H1 (cell line): ENCODE measurements at regions not wholly inside any gene's neighbourhood (a gene's known extent, or its start where the extent isn't known, plus 50 kb on each side); places are given as distances from the start of the nearest gene placed in this dataset.

ENCODE experiments used
- CTCF ChIA-PET: fragments of 300-600 bp; sonication (Branson Sonifier 250); formaldehyde crosslinking; loops from one replicate; lab custom pipeline; 2021; ENCODE audit not compliant: partially characterized antibody; lab: Charles Lee
- POLR2A ChIA-PET: fragments of 300-600 bp; sonication (Branson Sonifier 250); formaldehyde crosslinking; loops from one replicate; lab custom pipeline; 2021; ENCODE audit warnings: inconsistent platforms; ENCODE audit not compliant: partially characterized antibody; lab: Charles Lee
- DNase-seq, 2 experiments: peaks; one replicate each; pipeline versions ENCODE4 v3.0.0 to v3.0.0-alpha.2; 2010 to 2022; ENCODE audit warnings: low spot score in 2 of 2, low read depth in 1 of 2, mixed read lengths in 1 of 2
- FAIRE-seq: peaks from 2 replicates; lab custom pipeline; 2011; peaks lifted over from hg19 to GRCh38; lab: Jason Lieb, UNC
- H2AFZ ChIP-seq: 2 replicates; pipeline ENCODE4 v1.8.1; 2012; ENCODE audit warnings: low read length, inconsistent platforms
- H2AK5ac ChIP-seq: 2 replicates; pipeline ENCODE4 v1.6.1; 2013; ENCODE audit warnings: low read depth, low read length
- H2BK120ac ChIP-seq: replicated peaks from 2 replicates; pipeline ENCODE3; 2013; ENCODE audit warnings: low read depth, low read length, inconsistent platforms
- H2BK12ac ChIP-seq: 2 replicates; pipeline ENCODE4 v1.6.1; 2013; ENCODE audit warnings: low read depth, low read length
- H2BK15ac ChIP-seq: 2 replicates; pipeline ENCODE4 v1.6.1; 2013; ENCODE audit warnings: low read length
- H2BK20ac ChIP-seq: 2 replicates; pipeline ENCODE4 v1.6.1; 2013; ENCODE audit warnings: low read length
- H2BK5ac ChIP-seq: 2 replicates; pipeline ENCODE4 v1.6.1; 2013; ENCODE audit warnings: low read depth, low read length
- H3K14ac ChIP-seq: 2 replicates; pipeline ENCODE4 v1.6.1; 2013; ENCODE audit warnings: inconsistent platforms; ENCODE audit not compliant: insufficient read length
- H3K18ac ChIP-seq: 2 replicates; pipeline ENCODE4 v1.6.1; 2013; ENCODE audit warnings: low read length; ENCODE audit errors: extremely low read depth
- H3K23ac ChIP-seq: 2 replicates; pipeline ENCODE4 v1.6.1; 2013; ENCODE audit warnings: inconsistent platforms; ENCODE audit not compliant: insufficient read length
- H3K23me2 ChIP-seq: 2 replicates; pipeline ENCODE4 v1.6.1; 2013; ENCODE audit warnings: low read depth, low read length
- H3K27ac ChIP-seq: 2 replicates; pipeline ENCODE4 v1.6.1; 2011; ENCODE audit warnings: low read depth, low read length, inconsistent platforms
- H3K27me3 ChIP-seq, 4 experiments: replicated peaks in 1 of 4; 1 replicate in 1 of 4; 2 replicates in 3 of 4; pipeline versions ENCODE4 v1.6.1 to v1.8.1; 2011 to 2013; ENCODE audit warnings: low read length in 3 of 4, mild to moderate bottlenecking in 3 of 4, inconsistent platforms in 2 of 4, mixed read lengths in 2 of 4, moderate library complexity in 1 of 4; ENCODE audit not compliant: control insufficient read depth in 3 of 4, insufficient read depth in 3 of 4; ENCODE audit errors: extremely low read depth in 1 of 4
- H3K36me3 ChIP-seq, 4 experiments: 2 replicates each; pipeline versions ENCODE4 v1.6.1 to v1.8.1; 2011 to 2013; ENCODE audit warnings: mild to moderate bottlenecking in 4 of 4, low read length in 3 of 4, moderate library complexity in 2 of 4, control low read depth in 1 of 4, inconsistent platforms in 1 of 4; ENCODE audit not compliant: insufficient read depth in 4 of 4, control insufficient read depth in 2 of 4
- H3K4ac ChIP-seq: replicated peaks from 2 replicates; pipeline ENCODE3; 2013; ENCODE audit warnings: low read length, low read depth, mixed read lengths, inconsistent platforms; ENCODE audit not compliant: insufficient read length
- H3K4me1 ChIP-seq, 4 experiments: replicated peaks in 1 of 4; 1 replicate in 1 of 4; 2 replicates in 3 of 4; pipeline versions ENCODE4 v1.6.1 to v1.8.1; 2011 to 2013; ENCODE audit warnings: low read length in 3 of 4, inconsistent platforms in 2 of 4, mixed read lengths in 1 of 4; ENCODE audit not compliant: insufficient read depth in 4 of 4, control insufficient read depth in 3 of 4
- H3K4me2 ChIP-seq, 2 experiments: 2 replicates each; pipeline versions ENCODE4 v1.6.1 to v1.8.1; 2011 to 2013; ENCODE audit warnings: low read depth in 2 of 2, low read length in 2 of 2, control low read depth in 1 of 2, inconsistent platforms in 1 of 2, mild to moderate bottlenecking in 1 of 2; ENCODE audit not compliant: insufficient read depth in 1 of 2
- H3K4me3 ChIP-seq, 4 experiments: fragments of 200-600, 300-600 bp in 1 of 4; sonication (generic), shearing (Covaris generic), sonication (Bioruptor Twin) in 1 of 4; 2 replicates each; pipeline versions ENCODE4 v1.5.1 to v1.8.1; 2011 to 2016; ENCODE audit warnings: low read length in 4 of 4, low read depth in 3 of 4, control low read depth in 2 of 4, inconsistent platforms in 2 of 4, mild to moderate bottlenecking in 2 of 4, mixed read lengths in 1 of 4, moderate library complexity in 1 of 4; ENCODE audit not compliant: insufficient read depth in 2 of 4; ENCODE audit errors: extremely low read depth in 1 of 4
- H3K56ac ChIP-seq: replicated peaks from 2 replicates; pipeline ENCODE3; 2013; ENCODE audit warnings: low read depth, mild to moderate bottlenecking, mixed read lengths, low read length, inconsistent platforms; ENCODE audit not compliant: insufficient read length
- H3K79me1 ChIP-seq: 2 replicates; pipeline ENCODE4 v1.6.1; 2013; ENCODE audit warnings: low read depth, low read length, control low read depth
- H3K79me2 ChIP-seq, 2 experiments: 2 replicates each; pipeline versions ENCODE4 v1.6.1 to v1.8.1; 2012 to 2013; ENCODE audit warnings: low read length in 2 of 2, mild to moderate bottlenecking in 2 of 2, inconsistent platforms in 1 of 2; ENCODE audit not compliant: insufficient read depth in 2 of 2, control insufficient read depth in 1 of 2
- H3K9ac ChIP-seq, 4 experiments: replicated peaks in 1 of 4; 1 replicate in 1 of 4; 2 replicates in 3 of 4; pipeline versions ENCODE4 v1.6.1 to v1.8.1; 2011 to 2013; ENCODE audit warnings: low read depth in 3 of 4, low read length in 3 of 4, control low read depth in 2 of 4, mild to moderate bottlenecking in 2 of 4, moderate library complexity in 2 of 4, inconsistent platforms in 1 of 4; ENCODE audit errors: extremely low read depth in 1 of 4
- H3K9me3 ChIP-seq, 2 experiments: 2 replicates each; pipeline versions ENCODE4 v1.6.1 to v1.8.1; 2012 to 2013; ENCODE audit warnings: mild to moderate bottlenecking in 2 of 2, moderate library complexity in 2 of 2, control low read depth in 1 of 2, inconsistent platforms in 1 of 2, low read depth in 1 of 2, low read length in 1 of 2, mixed read lengths in 1 of 2; ENCODE audit not compliant: insufficient read depth in 2 of 2
- H4K20me1 ChIP-seq, 2 experiments: replicated peaks in 1 of 2; 2 replicates each; pipeline versions ENCODE3 to v1.8.1; 2011 to 2013; ENCODE audit warnings: inconsistent platforms in 2 of 2, low read length in 2 of 2, mild to moderate bottlenecking in 1 of 2; ENCODE audit not compliant: insufficient read depth in 2 of 2, control insufficient read depth in 1 of 2
- H4K5ac ChIP-seq: 2 replicates; pipeline ENCODE4 v1.6.1; 2013; ENCODE audit warnings: low read length, low read depth, mixed read lengths, inconsistent platforms; ENCODE audit not compliant: insufficient read length
- H4K8ac ChIP-seq: 2 replicates; pipeline ENCODE4 v1.8.0; 2013; ENCODE audit warnings: mild to moderate bottlenecking, moderate library complexity, low read length, inconsistent platforms; ENCODE audit not compliant: insufficient read depth; ENCODE audit errors: extremely low read depth
- H4K91ac ChIP-seq: replicated peaks from 2 replicates; pipeline ENCODE3; 2013; ENCODE audit warnings: low read length, mixed read lengths, inconsistent platforms; ENCODE audit not compliant: insufficient read length
- ATF2 ChIP-seq: IDR thresholded peaks from 2 replicates; pipeline ENCODE4 v1.6.1; 2012; ENCODE audit warnings: low read length, inconsistent platforms
- BCL11A ChIP-seq, 2 experiments: IDR thresholded peaks; one replicate each; pipeline ENCODE4 v1.6.1; 2011; ENCODE audit warnings: low read depth in 2 of 2, low read length in 2 of 2, mild to moderate bottlenecking in 2 of 2
- BRCA1 ChIP-seq: IDR thresholded peaks from 2 replicates; pipeline ENCODE4 v1.6.1; 2012; ENCODE audit warnings: low read depth, low read length, improper control_type of control experiment
- EP300 ChIP-seq, 2 experiments: IDR thresholded peaks; 1 replicate in 1 of 2; 2 replicates in 1 of 2; pipeline ENCODE4 v1.6.1; 2011 to 2012; ENCODE audit warnings: low read depth in 2 of 2, low read length in 2 of 2, mild to moderate bottlenecking in 2 of 2, borderline replicate concordance in 1 of 2, inconsistent platforms in 1 of 2, moderate library complexity in 1 of 2
- FOSL1 ChIP-seq: IDR thresholded peaks from 2 replicates; pipeline ENCODE4 v1.6.1; 2011; ENCODE audit warnings: mild to moderate bottlenecking, low read depth, low read length, moderate library complexity; ENCODE audit not compliant: insufficient read depth
- GTF2F1 ChIP-seq: IDR thresholded peaks from 2 replicates; pipeline ENCODE4 v1.6.1; 2012; ENCODE audit warnings: low read depth, low read length, improper control_type of control experiment, borderline replicate concordance
- KDM5A ChIP-seq: fragments of 200-600 bp; IDR thresholded peaks from 2 replicates; pipeline ENCODE4 v1.7.1; 2012; ENCODE audit warnings: mild to moderate bottlenecking, low read length, inconsistent platforms, mixed read lengths
- MAFK ChIP-seq: IDR thresholded peaks from 2 replicates; pipeline ENCODE4 v1.6.1; 2012; ENCODE audit warnings: low read depth, mild to moderate bottlenecking, improper control_type of control experiment, low read length
- RBBP5 ChIP-seq: IDR thresholded peaks from 2 replicates; pipeline ENCODE4 v1.7.1; 2012; ENCODE audit warnings: low read depth, mild to moderate bottlenecking, inconsistent platforms, low read length, moderate library complexity, borderline replicate concordance
- RFX5 ChIP-seq: IDR thresholded peaks from 2 replicates; pipeline ENCODE4 v1.6.1; 2011; ENCODE audit warnings: low read depth, low read length, improper control_type of control experiment, borderline replicate concordance
- TBP ChIP-seq: IDR thresholded peaks from 2 replicates; pipeline ENCODE4 v1.6.1; 2011; ENCODE audit warnings: low read depth, low read length, improper control_type of control experiment
- TEAD4 ChIP-seq: IDR thresholded peaks from 2 replicates; pipeline ENCODE4 v1.6.1; 2012; ENCODE audit warnings: low read depth, low read length, inconsistent platforms, mixed read lengths
- YY1 ChIP-seq: IDR thresholded peaks from 2 replicates; pipeline ENCODE4 v1.6.1; 2011; ENCODE audit warnings: low read depth, mild to moderate bottlenecking, low read length
- WGBS, 2 experiments: shearing (Covaris generic) in 1 of 2; methylation state at CpG; one replicate each; pipeline versions ENCODE4 v1.1.6 to v1.1.7; 2013 to 2015; ENCODE audit warnings: low lambda C conversion rate in 2 of 2, mixed read lengths in 2 of 2, inconsistent platforms in 1 of 2, low coverage in 1 of 2, missing lambda C conversion rate in 1 of 2; ENCODE audit not compliant: insufficient replicate concordance in 2 of 2, insufficient coverage in 1 of 2, insufficient read length in 1 of 2; ENCODE audit errors: extremely low coverage in 1 of 2, missing lambda C conversion rate in 1 of 2; 5-methylcytosine and 5-hydroxymethylcytosine counted together

DNA sequence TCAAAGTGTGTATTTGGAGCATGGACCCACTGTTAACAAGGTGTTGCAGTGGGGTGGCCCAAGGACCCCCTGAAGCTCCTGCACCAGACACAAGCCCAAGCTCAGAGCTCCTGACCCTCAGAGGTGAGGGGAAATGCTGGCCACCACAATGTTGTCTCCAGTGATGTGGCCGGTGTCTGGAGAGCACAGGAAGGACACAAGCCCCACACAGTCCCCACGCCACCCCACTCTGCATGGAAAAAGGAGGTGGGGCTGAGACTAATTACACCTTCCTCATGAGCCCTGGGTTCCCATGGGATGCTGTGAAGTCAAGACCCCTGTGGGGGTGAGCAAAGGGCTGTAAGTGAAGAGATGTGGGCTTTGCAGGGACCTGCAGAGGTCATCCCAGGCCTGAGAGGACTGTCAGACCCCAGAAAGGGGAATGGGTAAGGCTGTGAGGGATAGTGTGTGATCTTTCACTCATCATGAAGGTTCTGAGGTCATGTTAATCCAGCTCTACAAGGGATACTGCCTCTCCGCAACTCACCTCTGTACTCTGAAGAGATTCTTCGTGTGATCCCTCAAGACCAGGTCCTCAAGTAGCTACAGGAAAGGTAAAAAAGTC is 136.3 kb upstream of the DHRS4 start:
- Histone ChIP-seq H3K9me3 (peaks cover 36 to 38% of the 10 kb centered on the region in 2 experiments), H2BK12ac (no peak overlapping the region), H2AK5ac (no peak overlapping the region), H3K79me1 (no peaks in the 10 kb centered on the region), H2BK120ac (no peak overlapping the region), H3K18ac (no peak overlapping the region), H4K5ac (no peak overlapping the region), H3K4me2 (no peak overlapping the region), H3K4me3 (no peak overlapping the region), H3K36me3 (0 out of 8 replicates have a peak, but pooled peaks cover 0 to 2% (median 0%) of the 10 kb centered on the region in 4 experiments), H3K4me1 (no peaks in the 10 kb centered on the region), H3K4ac (no peak overlapping the region), H4K20me1 (no peaks in the 10 kb centered on the region), H3K56ac (no peak overlapping the region), H2BK5ac (no peak overlapping the region), H3K23ac (no peak overlapping the region), H2AFZ (no peak overlapping the region), H3K23me2 (no peaks in the 10 kb centered on the region), H3K27ac (no peak overlapping the region), H3K27me3 (no peaks in the 10 kb centered on the region), H4K91ac (no peak overlapping the region), H4K8ac (no peak overlapping the region), H3K14ac (no peak overlapping the region), H2BK20ac (no peak overlapping the region), H3K9ac (no peak overlapping the region), H2BK15ac (no peak overlapping the region), H3K79me2 (no peaks in the 10 kb centered on the region)
- POLR2A ChIA-PET: no interaction called here
- WGBS, 2 experiments: 53% methylated on average over 4 of the region's 4 CpGs; no CpG with 5 or more reads in 1 of the 2 experiments
- no peak for FAIRE-seq
- DNase-seq: no peak
- CTCF ChIA-PET: no interaction called here
- TF ChIP-seq BCL11A (IDR thresholded peaks at IDR 0.05; ENCODE audit: low read depth in 2 of 2, low read length in 2 of 2) (no peak), TBP (no peak), MAFK (no peak), ATF2 (no peak), YY1 (no peak), KDM5A (no peak), BRCA1 (no peak), FOSL1 (no peak), EP300 (IDR thresholded peaks at IDR 0.05; ENCODE audit: borderline replicate concordance in 1 of 2, low read depth in 2 of 2, low read length in 2 of 2) (no peak), TEAD4 (no peak), GTF2F1 (no peak), RFX5 (no peak), RBBP5 (no peak)
